Ascending aorta (tissue), 2 donors: ENCODE measurements at regions not wholly inside any gene's neighbourhood (a gene's known extent, or its start where the extent isn't known, plus 50 kb on each side); places are given as distances from the start of the nearest gene placed in this dataset.
"Not testable (repeated sequence)": the region's sequence is repeated elsewhere in the genome, so short reads cannot be mapped to it uniquely, and the experiment has no call there.

ENCODE experiments used
- DNase-seq, 2 donors: peaks; one replicate each; pipeline ENCODE4 v3.0.0-alpha.2; 2019; ENCODE audit warnings: low spot score in 2 of 2
- H3K27ac ChIP-seq, 2 donors: fragments of 200-600 bp; sonication (generic); one replicate each; pipeline ENCODE4 v1.5.1; 2016 to 2017; ENCODE audit warnings: mild to moderate bottlenecking in 1 of 2
- H3K27me3 ChIP-seq: fragments of 200-600 bp; sonication (generic); one replicate; pipeline ENCODE4 v1.5.1; 2017
- H3K36me3 ChIP-seq, 2 donors: fragments of 200-600 bp; sonication (generic); one replicate each; pipeline ENCODE4 v1.5.1; 2016
- H3K4me1 ChIP-seq, 2 donors: fragments of 200-600 bp; sonication (generic); one replicate each; pipeline ENCODE4 v1.5.1; 2016 to 2017; ENCODE audit warnings: mild to moderate bottlenecking in 1 of 2
- H3K4me3 ChIP-seq, 2 donors: fragments of 200-600 bp; sonication (generic); one replicate each; pipeline ENCODE4 v1.5.1; 2016 to 2017; ENCODE audit warnings: mild to moderate bottlenecking in 1 of 2
- H3K9me3 ChIP-seq, 2 donors: fragments of 200-600 bp; sonication (generic); one replicate each; pipeline ENCODE4 v1.5.1; 2016
- CTCF ChIP-seq, 3 experiments: fragments of 200-600 bp in 2 of 3; fragments of 450-650 bp in 1 of 3; sonication (generic) in 2 of 3; IDR thresholded peaks; one replicate each; pipeline ENCODE4 v1.5.1; 2016 to 2019; ENCODE audit warnings: antibody characterized with exemption in 3 of 3, mild to moderate bottlenecking in 1 of 3, moderate library complexity in 1 of 3
- intact Hi-C: fragments of 100-400 bp; cut with DNase I; formaldehyde crosslinking; loops from one replicate; pipeline ENCODE4 v1.15.1; 2023

- no peak for DNase-seq
- H3K4me3 ChIP-seq = no peak overlapping the region
- H3K4me1 ChIP-seq = no peaks in the 10 kb centered on the region
- no peak for TF ChIP-seq CTCF (IDR thresholded peaks at IDR 0.05)
- no peak overlapping the region for H3K27ac ChIP-seq
- no peaks in the 10 kb centered on the region for H3K27me3 ChIP-seq
- intact Hi-C loops = no loop called here
- H3K9me3 ChIP-seq = no peaks in the 10 kb centered on the region
- no peaks in the 10 kb centered on the region for H3K36me3 ChIP-seq
Observed at GRCh38 chr5:12683249-12683648, 779.0 kb upstream of the CTNND2 start.

GRCh38 chr5:12679731-12680130, 775.5 kb upstream of the CTNND2 start:
- Histone ChIP-seq H3K27me3 (no peaks in the 10 kb centered on the region), H3K4me3 (no peak overlapping the region), H3K36me3 (no peaks in the 10 kb centered on the region), H3K4me1 (no peaks in the 10 kb centered on the region), H3K9me3 (no peaks in the 10 kb centered on the region), H3K27ac (no peak overlapping the region)
- TF ChIP-seq CTCF (IDR thresholded peaks at IDR 0.05) = no peak
- DNase-seq = no peak
- intact Hi-C loops = no loop called here

GRCh38 chr5:12675959-12676358, 771.7 kb upstream of the CTNND2 start:
- H3K36me3 ChIP-seq = no peaks in the 10 kb centered on the region
- no peak overlapping the region for H3K4me3 ChIP-seq
- H3K9me3 ChIP-seq = no peaks in the 10 kb centered on the region
- H3K27me3 ChIP-seq = no peaks in the 10 kb centered on the region
- TF ChIP-seq CTCF (IDR thresholded peaks at IDR 0.05) = no peak
- no peaks in the 10 kb centered on the region for H3K4me1 ChIP-seq
- intact Hi-C loops = no loop called here
- DNase-seq = no peak
- H3K27ac ChIP-seq = no peak overlapping the region

- Histone ChIP-seq H3K4me3 (no peak overlapping the region), H3K27ac (no peak overlapping the region), H3K4me1 (no peaks in the 10 kb centered on the region), H3K36me3 (no peaks in the 10 kb centered on the region), H3K27me3 (no peaks in the 10 kb centered on the region), H3K9me3 (no peaks in the 10 kb centered on the region)
- no peak for TF ChIP-seq CTCF (IDR thresholded peaks at IDR 0.05)
- intact Hi-C loops = no loop called here
- DNase-seq = no peak
Observed at GRCh38 chr5:12672141-12672540, 767.9 kb upstream of the CTNND2 start.

GRCh38 chr5:12669326-12669725, 765.1 kb upstream of the CTNND2 start:
- no peaks in the 10 kb centered on the region for H3K27me3 ChIP-seq
- no peaks in the 10 kb centered on the region for H3K9me3 ChIP-seq
- TF ChIP-seq CTCF (IDR thresholded peaks at IDR 0.05) = no peak
- no peak for DNase-seq
- no peaks in the 10 kb centered on the region for H3K4me1 ChIP-seq
- no peak overlapping the region for H3K27ac ChIP-seq
- H3K4me3 ChIP-seq = no peak overlapping the region
- intact Hi-C loops = no loop called here
- no peaks in the 10 kb centered on the region for H3K36me3 ChIP-seq

- H3K4me3 ChIP-seq = no peak overlapping the region
- TF ChIP-seq CTCF (IDR thresholded peaks at IDR 0.05) = no peak
- intact Hi-C loops = no loop called here
- H3K27me3 ChIP-seq = no peaks in the 10 kb centered on the region
- H3K27ac ChIP-seq = no peak overlapping the region
- H3K9me3 ChIP-seq = no peaks in the 10 kb centered on the region
- no peaks in the 10 kb centered on the region for H3K4me1 ChIP-seq
- no peak for DNase-seq
- H3K36me3 ChIP-seq = no peaks in the 10 kb centered on the region
Observed at GRCh38 chr5:12668564-12668963, 764.3 kb upstream of the CTNND2 start.

GRCh38 chr5:12667818-12668217, 763.6 kb upstream of the CTNND2 start:
- DNase-seq, H3K27ac ChIP-seq, H3K9me3 ChIP-seq, H3K4me3 ChIP-seq, H3K27me3 ChIP-seq, intact Hi-C loops, H3K36me3 ChIP-seq, H3K4me1 ChIP-seq: not testable (repeated sequence)

GRCh38 chr5:12665772-12666171, 761.5 kb upstream of the CTNND2 start:
- H3K36me3 ChIP-seq, H3K27ac ChIP-seq, H3K4me1 ChIP-seq, H3K9me3 ChIP-seq, DNase-seq, H3K4me3 ChIP-seq, intact Hi-C loops, H3K27me3 ChIP-seq: not testable (repeated sequence)
